PC-9 (cell line): ENCODE measurements at regions not wholly inside any gene's neighbourhood (a gene's known extent, or its start where the extent isn't known, plus 50 kb on each side); places are given as distances from the start of the nearest gene placed in this dataset.

ENCODE experiments used
- BruUV-seq: library from RNA; stranded (reverse); fragments of 400-500 nt; replicated peaks from 2 replicates; lab custom pipeline; 2021; lab: Mats Ljungman, UMichigan
- CTCF ChIA-PET: fragments of 300-600 bp; sonication (Branson Sonifier 250); formaldehyde crosslinking; loops from one replicate; lab custom pipeline; 2022; ENCODE audit warnings: antibody characterized with exemption; lab: Charles Lee
- POLR2A ChIA-PET: fragments of 300-600 bp; sonication (Branson Sonifier 250); formaldehyde crosslinking; loops from one replicate; lab custom pipeline; 2022; ENCODE audit warnings: antibody characterized with exemption; ENCODE audit not compliant: unreplicated experiment; lab: Charles Lee
- DNase-seq, 2 experiments: peaks; one replicate each; pipeline versions ENCODE4 v3.0.0 to v3.0.0-alpha.2; 2015 to 2022; ENCODE audit warnings: mixed read lengths in 1 of 2
- H2AFZ ChIP-seq: fragments of 200-600 bp; sonication (generic); 2 replicates; pipeline ENCODE4 v1.8.1; 2017; ENCODE audit warnings: antibody characterized with exemption
- H3F3A ChIP-seq: fragments of 200-600 bp; sonication (generic); 2 replicates; pipeline ENCODE4 v1.8.1; 2017; ENCODE audit warnings: antibody characterized with exemption, mild to moderate bottlenecking, low read depth; ENCODE audit not compliant: insufficient read depth
- H3K27ac ChIP-seq: fragments of 200-600 bp; sonication (generic); 2 replicates; pipeline ENCODE4 v1.6.1; 2016; ENCODE audit warnings: mixed run types
- H3K27me3 ChIP-seq: fragments of 200-600 bp; sonication (generic); 2 replicates; pipeline ENCODE4 v1.6.1; 2016; ENCODE audit warnings: low read depth, mixed run types; ENCODE audit not compliant: insufficient read depth
- H3K36me3 ChIP-seq: fragments of 200-600 bp; sonication (generic); 2 replicates; pipeline ENCODE4 v1.6.1; 2016; ENCODE audit warnings: low read depth, mixed run types
- H3K4me1 ChIP-seq: fragments of 200-600 bp; sonication (generic); replicated peaks from 2 replicates; pipeline ENCODE4 v1.6.1; 2016; ENCODE audit warnings: mixed run types; ENCODE audit not compliant: insufficient read depth
- H3K4me2 ChIP-seq: fragments of 200-600 bp; sonication (generic); 2 replicates; pipeline ENCODE4 v1.6.1; 2017; ENCODE audit warnings: mixed run types
- H3K4me3 ChIP-seq: fragments of 200-600 bp; sonication (generic); 2 replicates; pipeline ENCODE4 v1.6.1; 2016; ENCODE audit warnings: mixed run types
- H3K79me2 ChIP-seq: fragments of 200-600 bp; sonication (generic); 2 replicates; pipeline ENCODE4 v1.6.1; 2017; ENCODE audit warnings: low read depth, mixed run types
- H3K9me2 ChIP-seq: fragments of 200-600 bp; sonication (generic); 2 replicates; pipeline ENCODE4 v1.8.1; 2017; ENCODE audit warnings: mild to moderate bottlenecking; ENCODE audit not compliant: insufficient read depth
- H3K9me3 ChIP-seq: fragments of 200-600 bp; sonication (generic); 2 replicates; pipeline ENCODE4 v1.8.1; 2016; ENCODE audit warnings: low read depth; ENCODE audit not compliant: insufficient read depth
- H4K20me1 ChIP-seq: fragments of 200-600 bp; sonication (generic); 2 replicates; pipeline ENCODE4 v1.8.1; 2017; ENCODE audit not compliant: insufficient read depth
- EZH2 ChIP-seq: fragments of 200-600 bp; sonication (generic); IDR thresholded peaks from 2 replicates; pipeline ENCODE4 v1.8.0; 2017; ENCODE audit warnings: antibody characterized with exemption, low read depth
- intact Hi-C: fragments of 100-400 bp; cut with micrococcal nuclease; formaldehyde crosslinking; loops from one replicate; pipeline ENCODE4 v1.10.0; 2022; ENCODE audit not compliant: unreplicated experiment
- TF ChIP-seq, protein P1 (sequence below): fragments of 200-600 bp; sonication (generic); conservative IDR thresholded peaks from 2 replicates; pipeline ENCODE4 v1.6.1; 2017; ENCODE audit warnings: mixed run types, antibody characterized with exemption, mild to moderate bottlenecking, moderate library complexity

DNA sequence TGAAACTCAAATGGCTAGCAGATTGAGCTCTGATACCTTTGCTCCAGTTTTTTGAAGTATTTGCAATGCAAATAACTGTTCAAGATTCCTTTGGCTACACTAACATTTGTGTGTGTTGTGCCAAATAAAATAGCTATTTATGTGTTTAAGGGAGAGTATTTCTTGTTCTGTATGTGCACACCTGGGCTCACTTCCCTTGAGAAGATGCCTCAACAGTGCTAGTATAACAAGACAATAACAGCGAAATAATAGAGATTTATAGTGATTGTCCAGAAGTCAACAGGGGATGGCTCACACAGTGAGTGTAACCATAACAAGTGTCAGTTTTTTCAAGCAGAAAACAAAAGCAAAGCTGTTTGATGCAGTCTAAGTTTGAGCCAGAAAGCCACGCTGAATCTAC, 460.5 kb downstream of the CENPC start:
- CTCF ChIA-PET, result no interaction called here
- POLR2A ChIA-PET, result no interaction called here
- no peak overlapping the region for H3K4me2 ChIP-seq

DNA sequence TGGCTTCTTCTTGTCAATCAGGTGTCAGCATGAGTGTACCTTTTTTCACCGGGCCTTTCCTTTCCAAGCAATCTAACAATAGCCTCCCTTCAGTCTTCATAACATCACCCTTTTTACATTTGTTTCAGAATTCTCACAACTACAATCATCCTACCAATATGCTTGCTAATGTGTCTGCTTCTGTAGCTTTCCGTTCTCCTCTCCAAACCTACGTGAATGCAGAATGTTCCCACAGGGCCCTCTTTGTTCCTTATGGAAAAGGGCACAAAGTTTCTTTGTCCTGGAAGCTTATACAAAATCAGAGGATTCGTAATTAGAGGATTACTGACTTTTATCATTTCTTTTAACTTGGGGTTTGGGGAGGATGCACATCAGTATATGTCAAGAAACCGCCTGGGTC, 461.8 kb downstream of the CENPC start:
- no TSS peak for BruUV-seq
- Histone ChIP-seq H3K36me3 (no peaks in the 10 kb centered on the region), H3K9me3 (no peaks in the 10 kb centered on the region), H3K4me2 (no peak overlapping the region), H4K20me1 (no peaks in the 10 kb centered on the region), H3K4me1 (no peaks in the 10 kb centered on the region), H3K4me3 (no peak overlapping the region), H3K9me2 (no peaks in the 10 kb centered on the region), H2AFZ (no peak overlapping the region), H3K27me3 (no peaks in the 10 kb centered on the region), H3K27ac (no peak overlapping the region), H3F3A (no peaks in the 10 kb centered on the region), H3K79me2 (no peaks in the 10 kb centered on the region)
- TF ChIP-seq EZH2, result no peak
- TF ChIP-seq, protein P1, sequence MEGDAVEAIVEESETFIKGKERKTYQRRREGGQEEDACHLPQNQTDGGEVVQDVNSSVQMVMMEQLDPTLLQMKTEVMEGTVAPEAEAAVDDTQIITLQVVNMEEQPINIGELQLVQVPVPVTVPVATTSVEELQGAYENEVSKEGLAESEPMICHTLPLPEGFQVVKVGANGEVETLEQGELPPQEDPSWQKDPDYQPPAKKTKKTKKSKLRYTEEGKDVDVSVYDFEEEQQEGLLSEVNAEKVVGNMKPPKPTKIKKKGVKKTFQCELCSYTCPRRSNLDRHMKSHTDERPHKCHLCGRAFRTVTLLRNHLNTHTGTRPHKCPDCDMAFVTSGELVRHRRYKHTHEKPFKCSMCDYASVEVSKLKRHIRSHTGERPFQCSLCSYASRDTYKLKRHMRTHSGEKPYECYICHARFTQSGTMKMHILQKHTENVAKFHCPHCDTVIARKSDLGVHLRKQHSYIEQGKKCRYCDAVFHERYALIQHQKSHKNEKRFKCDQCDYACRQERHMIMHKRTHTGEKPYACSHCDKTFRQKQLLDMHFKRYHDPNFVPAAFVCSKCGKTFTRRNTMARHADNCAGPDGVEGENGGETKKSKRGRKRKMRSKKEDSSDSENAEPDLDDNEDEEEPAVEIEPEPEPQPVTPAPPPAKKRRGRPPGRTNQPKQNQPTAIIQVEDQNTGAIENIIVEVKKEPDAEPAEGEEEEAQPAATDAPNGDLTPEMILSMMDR, result no peak
- ChIA-PET POLR2A (no interaction called here), CTCF (no interaction called here)
- no peak for DNase-seq
- intact Hi-C loops, result no loop called here

More for the DNA sequence above, 460.5 kb downstream of the CENPC start:
- Histone ChIP-seq H3K36me3 (no peaks in the 10 kb centered on the region), H4K20me1 (no peaks in the 10 kb centered on the region), H2AFZ (no peak overlapping the region), H3K9me2 (no peaks in the 10 kb centered on the region), H3K27ac (no peak overlapping the region), H3K79me2 (no peaks in the 10 kb centered on the region), H3K4me1 (no peaks in the 10 kb centered on the region), H3F3A (no peaks in the 10 kb centered on the region), H3K27me3 (no peaks in the 10 kb centered on the region), H3K4me3 (no peak overlapping the region), H3K9me3 (no peaks in the 10 kb centered on the region)
- intact Hi-C loops, result no loop called here
- TF ChIP-seq, protein P1, result no peak
- no peak for TF ChIP-seq EZH2
- no TSS peak for BruUV-seq
- DNase-seq, result no peak

DNA sequence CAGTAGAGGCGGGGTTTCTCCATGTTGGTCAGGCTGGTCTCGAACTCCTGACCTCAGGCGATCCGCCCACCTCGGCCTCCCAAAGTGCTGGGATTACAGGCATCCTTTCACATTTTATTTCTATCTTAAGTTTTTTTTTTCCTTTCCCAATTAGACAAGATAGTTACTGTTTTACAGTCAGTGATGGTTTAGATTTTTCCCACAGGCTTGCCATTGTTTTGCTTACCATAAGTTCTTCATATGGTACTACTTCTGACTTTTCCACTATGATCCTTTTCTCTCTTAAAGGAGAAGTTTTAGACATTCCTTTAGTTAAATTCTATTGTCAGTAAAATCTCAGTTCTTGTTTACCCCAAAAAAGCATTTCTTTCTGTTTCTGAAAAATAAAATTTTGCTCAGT, 462.6 kb downstream of the CENPC start:
- no TSS peak for BruUV-seq
- Histone ChIP-seq H3K9me2 (no peaks in the 10 kb centered on the region), H3K4me1 (no peaks in the 10 kb centered on the region), H3K36me3 (no peaks in the 10 kb centered on the region), H3K9me3 (no peaks in the 10 kb centered on the region), H3K4me2 (no peak overlapping the region), H3F3A (no peaks in the 10 kb centered on the region), H3K27ac (no peak overlapping the region), H3K79me2 (no peaks in the 10 kb centered on the region), H3K4me3 (no peak overlapping the region), H2AFZ (no peak overlapping the region), H3K27me3 (no peaks in the 10 kb centered on the region), H4K20me1 (no peaks in the 10 kb centered on the region)
- no peak for TF ChIP-seq EZH2
- TF ChIP-seq, protein P1, result no peak
- ChIA-PET CTCF (no interaction called here), POLR2A (no interaction called here)
- no peak for DNase-seq
- intact Hi-C loops, result no loop called here
